Adrenal gland (tissue), 9 donors: ENCODE measurements at regions not wholly inside any gene's neighbourhood (a gene's known extent, or its start where the extent isn't known, plus 50 kb on each side); places are given as distances from the start of the nearest gene placed in this dataset.

Experiments used
- DNase-seq, 7 donors: peaks; one replicate each; pipeline ENCODE4 v3.0.0-alpha.2; 2019 to 2020
- H3K27ac ChIP-seq, 5 donors: fragments of 200-600 bp; sonication (generic) in 4 of 5; 1 replicate in 3 of 5; 2 replicates in 2 of 5; pipeline versions ENCODE4 v1.5.1 to v1.8.0; 2016 to 2020; ENCODE audit warnings: mild to moderate bottlenecking in 1 of 5
- H3K27me3 ChIP-seq: fragments of 200-600 bp; 2 replicates; pipeline ENCODE4 v1.8.0; 2021
- H3K36me3 ChIP-seq, 2 donors: fragments of 200-600 bp; replicated peaks in 1 of 2; 1 replicate in 1 of 2; 2 replicates in 1 of 2; pipeline versions ENCODE4 v1.5.1 to v1.8.0; 2018 to 2022
- H3K4me1 ChIP-seq, 2 donors: fragments of 200-600 bp; replicated peaks in 1 of 2; 1 replicate in 1 of 2; 2 replicates in 1 of 2; pipeline versions ENCODE4 v1.5.1 to v1.8.0; 2018 to 2021
- H3K4me3 ChIP-seq, 4 donors: fragments of 200-600 bp; sonication (generic) in 3 of 4; one replicate each; pipeline ENCODE4 v1.5.1; 2016 to 2018
- H3K9me3 ChIP-seq, 3 donors: fragments of 200-600 bp; sonication (generic) in 1 of 3; replicated peaks in 1 of 3; 1 replicate in 2 of 3; 2 replicates in 1 of 3; pipeline versions ENCODE4 v1.5.1 to v1.8.0; 2016 to 2021
- POLR2A ChIP-seq, 2 donors: fragments of 450-650 bp; IDR thresholded peaks; one replicate each; pipeline ENCODE4 v1.6.1; 2017; ENCODE audit warnings: antibody characterized with exemption in 2 of 2, mild to moderate bottlenecking in 2 of 2, moderate library complexity in 1 of 2
- WGBS, 4 donors: extraction: QIAGEN DNeasy Blood & Tissue Kit in 2 of 4; methylation state at CpG; one replicate each; pipeline versions ENCODE4 v1.1.5 to v1.1.7; 2013 to 2017; 5-methylcytosine and 5-hydroxymethylcytosine counted together
- intact Hi-C, 2 donors: fragments of 100-400 bp; cut with DNase I; formaldehyde crosslinking; loops; one replicate each; pipeline versions ENCODE4 v1.14.1 to v1.15.0; 2022 to 2023
- TF ChIP-seq, protein P1 (sequence below), 6 experiments: fragments of 450-650 bp in 4 of 6; fragments of 200-600 bp in 2 of 6; sonication (generic) in 1 of 6; IDR thresholded peaks; 1 replicate in 5 of 6; 2 replicates in 1 of 6; pipeline versions ENCODE4 v1.5.1 to v1.8.0; 2016 to 2021; ENCODE audit warnings: antibody characterized with exemption in 6 of 6, mild to moderate bottlenecking in 2 of 6, moderate library complexity in 1 of 6
- donor health status: healthy with polysubstance abuse.
- donor health status: Bipolar disorder and iron deficiency.
- donor health status: DM: yes; HTN: yes; CAD: no.
- donor health status: DM: no; HTN: no; CAD: no.
- donor health status: DM: no; HTN: no; CAD: no.

DNA sequence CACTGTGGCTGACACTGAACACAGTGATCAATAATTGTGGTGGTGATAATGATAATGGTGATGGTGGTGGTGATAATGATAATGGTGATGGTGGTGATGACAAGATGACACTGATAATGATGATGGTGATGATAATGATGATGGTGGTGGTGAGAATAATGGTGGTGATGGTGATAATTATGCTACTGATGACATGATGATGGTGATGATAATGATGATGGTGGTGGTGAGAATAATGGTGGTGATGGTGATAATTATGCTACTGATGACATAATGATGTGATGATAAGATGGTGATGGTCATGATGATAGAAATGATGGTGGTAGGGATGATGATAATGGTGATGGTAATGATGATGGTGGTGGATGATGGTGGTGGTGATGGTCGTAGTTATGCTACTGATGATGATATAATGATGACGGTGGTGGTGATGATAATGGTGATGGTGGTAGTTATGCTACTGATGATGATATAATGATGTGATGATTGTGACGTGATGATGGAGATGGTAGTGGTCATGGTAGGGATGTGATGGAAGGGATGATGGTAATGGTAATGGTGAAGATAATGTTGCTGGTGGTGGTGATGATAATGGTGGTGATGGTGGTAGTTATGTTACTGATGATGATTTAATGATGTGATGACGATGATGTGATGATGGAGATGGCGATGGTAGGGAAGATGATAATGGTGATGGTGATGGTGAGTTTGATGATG, 356.5 kb upstream of the CDH4 start:
- no peaks in the 10 kb centered on the region for H3K36me3 ChIP-seq
- no peaks in the 10 kb centered on the region for H3K9me3 ChIP-seq
- DNase-seq, result no peak
- intact Hi-C loops, result no loop called here
- no peak overlapping the region for H3K27ac ChIP-seq
- no peak overlapping the region for H3K4me3 ChIP-seq
- no peaks in the 10 kb centered on the region for H3K4me1 ChIP-seq
- TF ChIP-seq, protein P1, sequence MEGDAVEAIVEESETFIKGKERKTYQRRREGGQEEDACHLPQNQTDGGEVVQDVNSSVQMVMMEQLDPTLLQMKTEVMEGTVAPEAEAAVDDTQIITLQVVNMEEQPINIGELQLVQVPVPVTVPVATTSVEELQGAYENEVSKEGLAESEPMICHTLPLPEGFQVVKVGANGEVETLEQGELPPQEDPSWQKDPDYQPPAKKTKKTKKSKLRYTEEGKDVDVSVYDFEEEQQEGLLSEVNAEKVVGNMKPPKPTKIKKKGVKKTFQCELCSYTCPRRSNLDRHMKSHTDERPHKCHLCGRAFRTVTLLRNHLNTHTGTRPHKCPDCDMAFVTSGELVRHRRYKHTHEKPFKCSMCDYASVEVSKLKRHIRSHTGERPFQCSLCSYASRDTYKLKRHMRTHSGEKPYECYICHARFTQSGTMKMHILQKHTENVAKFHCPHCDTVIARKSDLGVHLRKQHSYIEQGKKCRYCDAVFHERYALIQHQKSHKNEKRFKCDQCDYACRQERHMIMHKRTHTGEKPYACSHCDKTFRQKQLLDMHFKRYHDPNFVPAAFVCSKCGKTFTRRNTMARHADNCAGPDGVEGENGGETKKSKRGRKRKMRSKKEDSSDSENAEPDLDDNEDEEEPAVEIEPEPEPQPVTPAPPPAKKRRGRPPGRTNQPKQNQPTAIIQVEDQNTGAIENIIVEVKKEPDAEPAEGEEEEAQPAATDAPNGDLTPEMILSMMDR (IDR thresholded peaks at IDR 0.05), result no peak
- no peak for TF ChIP-seq POLR2A (IDR thresholded peaks at IDR 0.05)
- WGBS, 4 donors, result 75 to 80% (median 77%) methylated on average over 5 of the region's 5 CpGs
- H3K27me3 ChIP-seq, result no peaks in the 10 kb centered on the region

DNA sequence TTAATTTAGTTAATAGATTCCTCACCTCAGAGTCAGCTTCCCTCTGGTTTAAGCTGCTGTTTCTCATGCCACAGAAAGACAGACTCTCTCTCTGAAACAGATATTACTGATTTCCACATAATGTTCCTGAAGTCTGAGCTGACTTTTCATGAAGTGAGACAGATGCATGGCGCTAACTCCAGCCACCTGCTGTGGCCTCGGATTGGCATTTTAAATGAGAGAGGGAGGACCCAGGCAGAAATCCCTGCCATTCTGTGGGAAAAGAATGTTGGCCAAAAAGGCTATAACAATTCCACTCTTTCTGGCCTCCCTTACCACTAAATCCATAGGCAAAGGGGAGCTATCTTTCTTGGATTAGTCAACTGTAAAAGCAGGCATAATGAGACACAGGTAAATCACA, 354.1 kb upstream of the CDH4 start:
- Histone ChIP-seq H3K4me3 (no peak overlapping the region), H3K27ac (no peak overlapping the region), H3K27me3 (no peaks in the 10 kb centered on the region), H3K4me1 (no peaks in the 10 kb centered on the region), H3K9me3 (no peaks in the 10 kb centered on the region), H3K36me3 (no peaks in the 10 kb centered on the region)
- 28 to 45% (median 38%) methylated on average over 2 of the region's 2 CpGs for WGBS, 4 donors
- no peak for DNase-seq
- TF ChIP-seq, protein P1 (IDR thresholded peaks at IDR 0.05), result no peak
- TF ChIP-seq POLR2A (IDR thresholded peaks at IDR 0.05), result no peak
- intact Hi-C loops, result no loop called here

DNA sequence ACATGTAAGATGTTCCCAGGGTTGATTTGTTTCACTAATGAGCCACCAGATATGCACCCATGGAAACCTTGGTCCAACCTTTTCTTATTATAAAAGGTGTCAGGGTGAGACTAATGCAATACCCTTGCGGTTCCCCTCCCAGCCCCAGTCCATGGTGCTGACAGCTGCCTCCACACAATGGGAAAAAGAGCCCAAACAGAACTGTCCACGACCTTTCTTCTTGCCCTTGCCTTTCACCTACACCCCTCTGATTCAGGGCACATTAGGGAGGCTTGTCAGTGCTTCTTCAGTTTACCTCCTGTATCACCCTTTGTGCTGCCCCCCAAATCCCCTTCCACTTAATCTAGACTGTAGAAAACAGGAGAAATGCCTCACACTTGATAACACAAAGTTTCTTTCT, 352.7 kb upstream of the CDH4 start:
- no peak overlapping the region for H3K27ac ChIP-seq
- no peak overlapping the region for H3K4me3 ChIP-seq
- no peaks in the 10 kb centered on the region for H3K9me3 ChIP-seq
- H3K27me3 ChIP-seq, result no peaks in the 10 kb centered on the region
- no peaks in the 10 kb centered on the region for H3K4me1 ChIP-seq
- no peak for DNase-seq
- H3K36me3 ChIP-seq, result no peaks in the 10 kb centered on the region
- no peak for TF ChIP-seq POLR2A (IDR thresholded peaks at IDR 0.05)
- TF ChIP-seq, protein P1 (IDR thresholded peaks at IDR 0.05), result no peak
- intact Hi-C loops, result no loop called here
- 50 to 60% (median 53%) methylated on average over 2 of the region's 2 CpGs for WGBS, 4 donors

DNA sequence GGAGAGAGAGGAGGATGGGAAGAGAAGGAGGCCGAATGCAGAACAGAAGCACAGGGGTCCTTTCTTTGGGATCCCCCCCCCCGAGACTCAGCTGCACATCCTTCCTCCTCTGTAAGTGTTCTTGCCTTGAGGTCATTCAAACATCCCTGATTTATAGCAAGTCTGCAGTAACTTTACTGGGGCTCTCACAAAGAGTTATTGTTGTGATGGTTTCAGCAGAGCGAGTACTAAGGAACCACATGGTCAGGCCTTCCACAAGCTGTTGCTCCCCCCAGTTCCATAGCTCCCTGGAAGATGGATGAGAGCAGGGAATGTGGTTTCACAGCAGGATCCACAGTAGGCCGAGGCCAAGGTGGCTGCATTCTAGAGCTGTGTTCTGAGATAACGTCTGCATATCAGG, 351.4 kb upstream of the CDH4 start:
- TF ChIP-seq, protein P1 (IDR thresholded peaks at IDR 0.05), result no peak
- TF ChIP-seq POLR2A (IDR thresholded peaks at IDR 0.05), result no peak
- no peaks in the 10 kb centered on the region for H3K36me3 ChIP-seq
- intact Hi-C loops, result no loop called here
- 19 to 39% (median 26%) methylated on average over 2 to 5 of the region's 5 CpGs for WGBS, 4 donors
- no peaks in the 10 kb centered on the region for H3K9me3 ChIP-seq
- no peak overlapping the region for H3K4me3 ChIP-seq
- H3K27me3 ChIP-seq, result no peaks in the 10 kb centered on the region
- H3K4me1 ChIP-seq, result no peaks in the 10 kb centered on the region
- no peak for DNase-seq
- H3K27ac ChIP-seq, result no peak overlapping the region
